ENCODE measurements at regions not wholly inside any gene's neighbourhood (a gene's known extent, or its start where the extent isn't known, plus 50 kb on each side); places are given as distances from the start of the nearest gene placed in this dataset.

- TF ChIP-seq CTCF (conservative IDR thresholded peaks at IDR 0.05) (no peak), EZH2 (IDR thresholded peaks at IDR 0.05; ENCODE audit: low read depth) (no peak)
Measured at GRCh38 chr3:39638301-39638700, 170.8 kb downstream of the MOBP start.
